BLaER1 treated with 17β-estradiol and CSF1 and Interleukin-3, amounts not matched to agents 10 nM and 100 nM (cell line): ENCODE measurements at regions not wholly inside any gene's neighbourhood (a gene's known extent, or its start where the extent isn't known, plus 50 kb on each side); places are given as distances from the start of the nearest gene placed in this dataset.
A peak's percentile ranks its signal among the peaks of the same experiment; 100 is the strongest.

ENCODE experiments used
- H3K27ac ChIP-seq, 11 experiments: shearing (Covaris generic); formaldehyde crosslinking; 2 replicates each; pipeline ENCODE4 v1.8.1; 2022
- H3K27me3 ChIP-seq, 11 experiments: shearing (Covaris generic); formaldehyde crosslinking; 2 replicates each; pipeline ENCODE4 v1.8.1; 2022
- H3K36me3 ChIP-seq, 11 experiments: shearing (Covaris generic); formaldehyde crosslinking; 2 replicates each; pipeline ENCODE4 v1.8.1; 2022
- H3K4me1 ChIP-seq, 10 experiments: shearing (Covaris generic); formaldehyde crosslinking; 2 replicates each; pipeline ENCODE4 v1.8.1; 2022
- H3K4me2 ChIP-seq, 11 experiments: shearing (Covaris generic); formaldehyde crosslinking; 2 replicates each; pipeline ENCODE4 v1.8.1; 2022
- H3K4me3 ChIP-seq, 10 experiments: shearing (Covaris generic); formaldehyde crosslinking; 2 replicates each; pipeline ENCODE4 v1.8.1; 2022
- H3K9ac ChIP-seq, 11 experiments: shearing (Covaris generic); formaldehyde crosslinking; 2 replicates each; pipeline ENCODE4 v1.8.1; 2022
- H3K9me3 ChIP-seq, 11 experiments: shearing (Covaris generic); formaldehyde crosslinking; replicated peaks in 1 of 11; 2 replicates each; pipeline ENCODE4 v1.8.1; 2022
- H4K20me1 ChIP-seq, 11 experiments: shearing (Covaris generic); formaldehyde crosslinking; 2 replicates each; pipeline ENCODE4 v1.8.1; 2022
- Cebpa-rat ChIP-seq, 11 experiments: shearing (Covaris generic); IDR thresholded peaks; 2 replicates each; pipeline ENCODE4 v1.8.1; 2022

GRCh38 chr14:49527221-49527620 lies 59.0 kb downstream of the RPS29 start:
- no peaks in the 10 kb centered on the region for H3K4me1 ChIP-seq
- no peak overlapping the region for H3K4me3 ChIP-seq

GRCh38 chr14:49526101-49526500 lies 60.1 kb downstream of the RPS29 start:
- TF ChIP-seq Cebpa-rat (IDR thresholded peaks at IDR 0.05) = no peak
- Histone ChIP-seq H3K9me3 (peaks cover 0 to 16% (median 7%) of the 10 kb centered on the region in 11 experiments; a peak in 12 of 22 replicates), H3K4me1 (no peaks in the 10 kb centered on the region), H3K9ac (no peak overlapping the region), H3K4me2 (no peak overlapping the region), H3K4me3 (no peak overlapping the region), H3K36me3 (no peaks in the 10 kb centered on the region), H3K27ac (no peak overlapping the region), H3K27me3 (no peaks in the 10 kb centered on the region), H4K20me1 (no peaks in the 10 kb centered on the region)

More at GRCh38 chr14:49527221-49527620, 59.0 kb downstream of the RPS29 start:
- no peak for TF ChIP-seq Cebpa-rat (IDR thresholded peaks at IDR 0.05)
- no peaks in the 10 kb centered on the region for H4K20me1 ChIP-seq
- H3K27me3 ChIP-seq = no peaks in the 10 kb centered on the region
- H3K9ac ChIP-seq = no peak overlapping the region
- H3K4me2 ChIP-seq = no peak overlapping the region
- H3K9me3 ChIP-seq = peaks cover 0 to 16% (median 7%) of the 10 kb centered on the region in 11 experiments; a peak in 12 of 22 replicates
- no peaks in the 10 kb centered on the region for H3K36me3 ChIP-seq
- no peak overlapping the region for H3K27ac ChIP-seq

DNA sequence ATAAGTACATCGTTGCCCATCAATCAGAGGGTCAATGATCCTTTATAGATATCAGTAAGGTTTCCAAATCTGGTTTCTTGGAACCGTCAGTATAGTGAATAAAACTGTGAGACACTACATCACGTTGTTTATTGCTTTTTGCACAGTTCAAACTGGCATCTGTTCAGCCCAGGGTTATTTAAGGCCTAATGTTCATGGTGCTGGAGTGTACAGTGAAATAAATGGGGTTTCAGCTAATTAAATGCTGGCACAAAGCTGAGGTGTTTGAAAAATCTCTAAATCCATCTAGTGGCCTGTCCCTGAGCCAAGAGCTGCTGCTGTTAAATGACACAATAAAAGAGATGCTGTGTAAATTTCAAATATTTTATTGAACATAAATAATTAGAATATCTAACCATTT lies 69.9 kb downstream of the RPS29 start:
- Histone ChIP-seq H3K4me2 (no peak overlapping the region), H3K9me3 (no peaks in the 10 kb centered on the region), H3K4me3 (no peak overlapping the region), H3K27ac (no peak overlapping the region), H3K36me3 (no peaks in the 10 kb centered on the region), H4K20me1 (no peaks in the 10 kb centered on the region), H3K9ac (no peak overlapping the region), H3K4me1 (no peaks in the 10 kb centered on the region), H3K27me3 (no peaks in the 10 kb centered on the region)
- TF ChIP-seq Cebpa-rat (IDR thresholded peaks at IDR 0.05) = no peak

- H4K20me1 ChIP-seq = no peaks in the 10 kb centered on the region
- no peak overlapping the region for H3K4me3 ChIP-seq
- no peaks in the 10 kb centered on the region for H3K4me1 ChIP-seq
- no peak overlapping the region for H3K9ac ChIP-seq
- no peak overlapping the region for H3K4me2 ChIP-seq
- no peaks in the 10 kb centered on the region for H3K27me3 ChIP-seq
- no peak overlapping the region for H3K27ac ChIP-seq
- TF ChIP-seq Cebpa-rat (IDR thresholded peaks at IDR 0.05) = no peak
- peaks cover 0 to 4% (median 0%) of the 10 kb centered on the region in 11 experiments; a peak in 1 of 22 replicates for H3K9me3 ChIP-seq
- no peaks in the 10 kb centered on the region for H3K36me3 ChIP-seq
Observed at GRCh38 chr14:49512571-49512970, 73.6 kb downstream of the RPS29 start.

DNA sequence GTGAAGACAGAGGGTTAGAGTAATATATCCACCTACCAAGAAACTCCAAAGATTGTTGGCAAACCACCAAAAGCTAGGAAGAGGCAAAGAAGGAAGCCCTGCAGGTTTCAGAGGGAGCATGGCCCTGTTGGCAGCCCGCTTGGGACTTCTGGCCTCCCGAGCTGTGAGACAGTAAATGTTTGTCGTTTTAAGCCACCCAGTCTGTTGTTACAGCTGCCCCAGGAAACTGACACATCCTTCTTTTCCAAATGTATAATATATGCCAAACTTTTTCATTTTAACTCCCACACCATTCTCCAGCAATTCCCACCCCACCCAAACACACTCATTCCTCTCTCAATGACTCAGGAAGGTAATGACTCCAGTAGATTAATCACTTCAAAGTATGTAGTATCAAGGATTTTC lies 74.0 kb downstream of the RPS29 start:
- H3K9me3 ChIP-seq = peaks cover 0 to 4% (median 0%) of the 10 kb centered on the region in 11 experiments; a peak in 1 of 22 replicates
- H3K27ac ChIP-seq = no peak overlapping the region
- H3K9ac ChIP-seq = no peak overlapping the region
- H4K20me1 ChIP-seq = no peaks in the 10 kb centered on the region
- H3K4me1 ChIP-seq = no peaks in the 10 kb centered on the region
- no peaks in the 10 kb centered on the region for H3K36me3 ChIP-seq
- no peaks in the 10 kb centered on the region for H3K27me3 ChIP-seq
- TF ChIP-seq Cebpa-rat (IDR thresholded peaks at IDR 0.05) = no peak
- H3K4me3 ChIP-seq = no peak overlapping the region
- no peak overlapping the region for H3K4me2 ChIP-seq

- H3K27me3 ChIP-seq = no peaks in the 10 kb centered on the region
- no peak overlapping the region for H3K4me2 ChIP-seq
- no peaks in the 10 kb centered on the region for H4K20me1 ChIP-seq
- H3K4me3 ChIP-seq = no peak overlapping the region
- peaks cover 0 to 4% (median 0%) of the 10 kb centered on the region in 11 experiments; a peak in 1 of 22 replicates for H3K9me3 ChIP-seq
- H3K36me3 ChIP-seq = no peaks in the 10 kb centered on the region
- no peak for TF ChIP-seq Cebpa-rat (IDR thresholded peaks at IDR 0.05)
- peaks cover 0 to 13% (median 11%) of the 10 kb centered on the region in 10 experiments; a peak in 15 of 20 replicates for H3K4me1 ChIP-seq
- no peak overlapping the region for H3K27ac ChIP-seq
- H3K9ac ChIP-seq = no peak overlapping the region
Observed at GRCh38 chr14:49508124-49508523, 78.1 kb downstream of the RPS29 start.

DNA sequence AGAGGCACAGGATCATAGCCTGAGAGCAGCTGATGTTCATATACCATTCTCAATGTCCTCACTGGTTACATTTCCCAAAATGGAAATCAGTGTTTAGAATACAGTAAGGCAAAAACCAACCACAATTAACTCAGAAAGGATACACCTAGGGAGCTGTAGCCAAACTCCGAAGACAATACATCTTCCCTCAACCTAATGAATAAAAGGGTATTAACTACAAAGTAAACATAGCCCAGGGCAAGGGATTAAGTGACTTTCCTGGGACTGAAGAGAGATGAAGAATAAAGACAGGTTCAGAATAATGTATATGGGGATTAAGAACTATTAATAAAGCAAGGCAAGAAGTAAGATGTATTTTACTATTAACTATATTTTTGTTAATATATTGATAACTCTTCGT lies 79.5 kb downstream of the RPS29 start:
- no peak for TF ChIP-seq Cebpa-rat (IDR thresholded peaks at IDR 0.05)
- no peak overlapping the region for H3K9ac ChIP-seq

DNA sequence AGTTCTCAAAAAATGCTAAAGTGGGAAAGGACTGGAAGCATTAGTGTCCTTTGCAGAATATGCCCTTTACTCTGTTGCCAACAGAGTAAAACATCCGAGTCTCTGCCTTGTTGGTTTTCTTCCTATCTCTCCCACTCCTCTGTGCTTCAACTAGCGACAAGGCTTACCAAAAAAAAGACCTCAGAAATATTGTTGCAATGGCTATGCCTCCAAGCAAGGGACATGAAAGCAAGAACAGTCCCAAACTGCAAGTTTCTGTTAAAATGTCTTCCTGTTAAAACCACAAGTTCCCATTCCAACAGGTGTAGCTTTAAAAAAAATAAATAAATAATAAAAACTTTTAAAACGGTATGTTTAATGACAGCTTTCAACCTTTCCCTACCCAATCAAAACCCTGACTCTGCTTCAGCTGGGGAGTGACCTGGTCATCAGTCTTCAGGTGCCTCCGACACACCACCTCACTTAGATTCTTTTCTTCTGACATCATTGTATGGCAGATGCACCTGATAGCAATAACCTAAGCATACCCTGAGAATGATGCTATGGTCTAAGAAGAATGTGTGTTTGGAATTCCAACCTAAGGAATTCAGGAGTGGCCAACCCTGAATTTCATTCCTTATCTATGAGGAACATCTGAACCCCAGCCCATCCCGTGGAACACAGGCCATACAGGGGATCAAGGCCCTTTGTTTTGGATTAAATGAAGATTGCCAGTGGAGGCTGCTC lies 81.0 kb downstream of the RPS29 start:
- H3K4me2 ChIP-seq = peak overlapping the region in 10 of 11 experiments; percentile 2 to 63 (median 48); a peak in 17 of 22 replicates
- no peak overlapping the region for H3K9ac ChIP-seq
- H3K4me3 ChIP-seq = no peak overlapping the region
- no peak overlapping the region for H3K27ac ChIP-seq
- no peak for TF ChIP-seq Cebpa-rat (IDR thresholded peaks at IDR 0.05)
- H3K36me3 ChIP-seq = no peaks in the 10 kb centered on the region
- H3K4me1 ChIP-seq = peaks cover 9 to 24% (median 20%) of the 10 kb centered on the region in 10 experiments
- no peaks in the 10 kb centered on the region for H3K27me3 ChIP-seq
- H3K9me3 ChIP-seq = peaks cover 0 to 4% (median 0%) of the 10 kb centered on the region in 11 experiments; a peak in 1 of 22 replicates
- no peaks in the 10 kb centered on the region for H4K20me1 ChIP-seq

More for the DNA sequence above, 79.5 kb downstream of the RPS29 start:
- Histone ChIP-seq H3K27ac (no peak overlapping the region), H3K4me3 (no peak overlapping the region), H3K9me3 (peaks cover 0 to 4% (median 0%) of the 10 kb centered on the region in 11 experiments; a peak in 1 of 22 replicates), H3K4me2 (no peak overlapping the region), H3K4me1 (peaks cover 5 to 19% (median 16%) of the 10 kb centered on the region in 10 experiments), H3K36me3 (no peaks in the 10 kb centered on the region), H3K27me3 (no peaks in the 10 kb centered on the region), H4K20me1 (no peaks in the 10 kb centered on the region)

- H3K4me2 ChIP-seq = no peak overlapping the region
- H3K9ac ChIP-seq = no peak overlapping the region
- H3K4me1 ChIP-seq = peaks cover 8 to 14% (median 9%) of the 10 kb centered on the region in 10 experiments; a peak in 17 of 20 replicates
- no peak overlapping the region for H3K27ac ChIP-seq
- H3K9me3 ChIP-seq = no peaks in the 10 kb centered on the region
- H3K27me3 ChIP-seq = no peaks in the 10 kb centered on the region
- H3K36me3 ChIP-seq = no peaks in the 10 kb centered on the region
- H3K4me3 ChIP-seq = no peak overlapping the region
- no peak for TF ChIP-seq Cebpa-rat (IDR thresholded peaks at IDR 0.05)
- no peaks in the 10 kb centered on the region for H4K20me1 ChIP-seq
Observed at GRCh38 chr14:49497725-49498348, 88.3 kb downstream of the RPS29 start.
